ENCODE measurements at regions not wholly inside any gene's neighbourhood (a gene's known extent, or its start where the extent isn't known, plus 50 kb on each side); places are given as distances from the start of the nearest gene placed in this dataset.

DNA sequence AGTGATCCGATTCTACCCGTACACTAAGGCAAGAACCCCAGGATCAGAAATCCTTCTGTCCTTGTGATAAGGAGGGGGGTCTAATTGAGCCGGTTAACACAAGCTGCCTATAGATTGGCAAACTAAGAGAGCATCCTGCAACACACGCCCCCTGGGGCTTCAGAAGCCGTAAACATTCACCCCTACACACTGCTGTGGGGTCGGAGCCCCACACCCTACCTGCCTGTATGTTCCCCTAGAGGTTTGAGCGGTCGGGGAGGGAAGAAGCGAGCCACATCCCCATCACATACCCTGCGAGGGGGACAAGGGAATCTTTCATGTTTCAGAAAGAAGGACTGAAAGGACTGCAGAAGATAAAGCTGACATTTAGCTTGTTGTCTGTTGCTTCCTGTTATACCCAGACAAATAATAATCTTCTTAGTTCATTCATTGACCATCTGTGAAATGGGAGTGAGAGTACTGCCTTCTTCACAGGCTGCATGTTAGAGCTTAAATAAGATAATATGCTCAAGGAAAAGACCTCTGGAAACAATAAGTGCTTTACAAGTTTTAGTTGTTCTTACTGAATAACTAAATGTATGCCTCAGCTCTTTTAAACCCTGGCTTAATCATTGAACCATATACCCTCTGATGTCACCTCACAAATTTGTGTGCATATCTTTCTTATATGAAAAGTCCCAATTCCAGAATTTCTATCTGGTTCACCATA lies 74.2 kb upstream of the RNF217 start:
- H2AFZ ChIP-seq (ENCODE audit: low read length): 0 out of 2 replicates have a peak overlapping the region, but pooled peaks have one; percentile 50
- H3K36me3 ChIP-seq (ENCODE audit: insufficient read depth, low read length): no peaks in the 10 kb centered on the region
- no peaks in the 10 kb centered on the region for H3K79me2 ChIP-seq (ENCODE audit: insufficient read depth, low read length)
- H3K4me1 ChIP-seq (ENCODE audit: insufficient read depth, low read length, poor library complexity, severe bottlenecking): no peaks in the 10 kb centered on the region
- H3K4me2 ChIP-seq (ENCODE audit: low read depth, low read length, poor library complexity, severe bottlenecking): no peak overlapping the region
- no peaks in the 10 kb centered on the region for H3F3A ChIP-seq (ENCODE audit: low read depth)
- H3K9me2 ChIP-seq (replicated peaks; ENCODE audit: low read depth, low read length): no peaks in the 10 kb centered on the region
- no peaks in the 10 kb centered on the region for H3K27me3 ChIP-seq (ENCODE audit: insufficient read depth, low read length, poor library complexity, severe bottlenecking)
- no peaks in the 10 kb centered on the region for H3K9me3 ChIP-seq (ENCODE audit: insufficient read depth, low read depth, low read length)
- H4K20me1 ChIP-seq (ENCODE audit: insufficient read depth, low read length, poor library complexity, severe bottlenecking): no peaks in the 10 kb centered on the region
- TF ChIP-seq, protein P1, sequence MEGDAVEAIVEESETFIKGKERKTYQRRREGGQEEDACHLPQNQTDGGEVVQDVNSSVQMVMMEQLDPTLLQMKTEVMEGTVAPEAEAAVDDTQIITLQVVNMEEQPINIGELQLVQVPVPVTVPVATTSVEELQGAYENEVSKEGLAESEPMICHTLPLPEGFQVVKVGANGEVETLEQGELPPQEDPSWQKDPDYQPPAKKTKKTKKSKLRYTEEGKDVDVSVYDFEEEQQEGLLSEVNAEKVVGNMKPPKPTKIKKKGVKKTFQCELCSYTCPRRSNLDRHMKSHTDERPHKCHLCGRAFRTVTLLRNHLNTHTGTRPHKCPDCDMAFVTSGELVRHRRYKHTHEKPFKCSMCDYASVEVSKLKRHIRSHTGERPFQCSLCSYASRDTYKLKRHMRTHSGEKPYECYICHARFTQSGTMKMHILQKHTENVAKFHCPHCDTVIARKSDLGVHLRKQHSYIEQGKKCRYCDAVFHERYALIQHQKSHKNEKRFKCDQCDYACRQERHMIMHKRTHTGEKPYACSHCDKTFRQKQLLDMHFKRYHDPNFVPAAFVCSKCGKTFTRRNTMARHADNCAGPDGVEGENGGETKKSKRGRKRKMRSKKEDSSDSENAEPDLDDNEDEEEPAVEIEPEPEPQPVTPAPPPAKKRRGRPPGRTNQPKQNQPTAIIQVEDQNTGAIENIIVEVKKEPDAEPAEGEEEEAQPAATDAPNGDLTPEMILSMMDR (conservative IDR thresholded peaks at IDR 0.05; ENCODE audit: low read length): no peak
- no peak for TF ChIP-seq EZH2phosphoT487 (IDR thresholded peaks at IDR 0.05; ENCODE audit: borderline replicate concordance)
- no peak overlapping the region for H3K4me3 ChIP-seq (ENCODE audit: low read length, poor library complexity, severe bottlenecking)
- H3K9ac ChIP-seq (ENCODE audit: low read depth, low read length, poor library complexity, severe bottlenecking): no peak overlapping the region

DNA sequence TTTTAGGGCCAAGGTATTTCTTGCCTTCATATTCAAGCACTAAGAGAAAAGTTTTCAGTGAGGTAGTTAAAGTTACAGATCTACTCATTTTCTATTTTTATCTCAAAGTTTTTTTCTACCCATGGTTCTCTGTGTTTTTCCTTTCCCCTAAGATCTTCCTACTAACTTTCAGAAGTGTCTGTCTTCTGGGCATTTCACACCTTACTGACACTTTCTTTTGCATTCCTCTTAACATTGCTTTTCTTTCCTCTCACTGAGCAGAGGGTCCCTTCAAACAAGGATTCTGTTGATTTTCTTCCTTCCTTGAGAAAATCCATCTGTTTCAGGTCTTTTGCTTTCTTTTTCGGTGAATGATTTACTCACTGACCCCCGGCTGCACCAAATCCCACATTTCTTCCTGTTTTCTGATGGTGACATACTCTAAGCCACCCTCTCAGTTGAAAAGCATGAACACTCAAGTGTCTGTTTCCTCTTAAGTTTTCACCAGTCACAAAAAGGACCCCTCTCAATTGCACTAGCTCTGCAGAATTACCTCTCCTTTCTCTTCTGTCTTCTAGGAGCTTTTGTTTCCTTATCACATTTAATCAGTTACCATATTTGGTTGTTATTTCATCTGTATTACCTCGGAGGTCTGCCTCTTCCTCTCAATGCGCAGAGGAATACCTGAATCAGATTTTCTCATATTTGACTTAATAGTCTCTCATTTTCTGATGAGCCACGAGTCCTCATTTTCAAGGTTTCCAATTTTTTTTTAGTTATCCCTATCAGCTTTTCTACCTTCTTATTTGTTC lies 73.5 kb upstream of the RNF217 start:
- TF ChIP-seq, protein P1 (conservative IDR thresholded peaks at IDR 0.05; ENCODE audit: low read length): no peak
- TF ChIP-seq EZH2phosphoT487 (IDR thresholded peaks at IDR 0.05; ENCODE audit: borderline replicate concordance): no peak
- Histone ChIP-seq H3K4me2 (ENCODE audit: low read depth, low read length, poor library complexity, severe bottlenecking) (peak overlapping the region; percentile 17), H3K9ac (ENCODE audit: low read depth, low read length, poor library complexity, severe bottlenecking) (no peak overlapping the region), H2AFZ (ENCODE audit: low read length) (peak overlapping the region; percentile 50; the same call in 1 of the 2 replicates), H3K27me3 (ENCODE audit: insufficient read depth, low read length, poor library complexity, severe bottlenecking) (no peaks in the 10 kb centered on the region), H3K4me1 (ENCODE audit: insufficient read depth, low read length, poor library complexity, severe bottlenecking) (no peaks in the 10 kb centered on the region), H3K4me3 (ENCODE audit: low read length, poor library complexity, severe bottlenecking) (no peak overlapping the region), H3K36me3 (ENCODE audit: insufficient read depth, low read length) (no peaks in the 10 kb centered on the region), H3K9me2 (replicated peaks; ENCODE audit: low read depth, low read length) (no peaks in the 10 kb centered on the region), H3F3A (ENCODE audit: low read depth) (no peaks in the 10 kb centered on the region), H3K79me2 (ENCODE audit: insufficient read depth, low read length) (no peaks in the 10 kb centered on the region), H3K9me3 (ENCODE audit: insufficient read depth, low read depth, low read length) (no peaks in the 10 kb centered on the region), H4K20me1 (ENCODE audit: insufficient read depth, low read length, poor library complexity, severe bottlenecking) (no peaks in the 10 kb centered on the region)

DNA sequence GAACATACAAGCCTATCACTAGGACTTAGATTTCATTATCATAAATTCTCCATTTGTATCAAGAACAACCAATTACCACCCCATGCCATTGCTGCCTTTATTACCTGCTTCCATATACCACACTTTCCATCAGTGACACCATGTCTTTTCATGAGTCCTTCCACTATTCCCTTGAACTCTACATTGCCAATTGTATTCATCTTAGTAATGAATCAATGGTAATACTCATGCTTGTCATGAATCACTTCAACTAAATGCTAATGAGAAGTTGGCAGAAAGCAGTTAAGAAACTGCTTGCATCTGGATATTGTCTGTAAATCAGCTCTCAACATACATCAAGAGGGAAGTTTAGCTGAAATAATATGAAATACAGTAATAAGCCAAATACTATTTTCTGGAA lies 61.2 kb upstream of the RNF217 start:
- no peaks in the 10 kb centered on the region for H3K27me3 ChIP-seq (ENCODE audit: insufficient read depth, low read length, poor library complexity, severe bottlenecking)
- no peak overlapping the region for H3K4me3 ChIP-seq (ENCODE audit: low read length, poor library complexity, severe bottlenecking)
- TF ChIP-seq, protein P1 (conservative IDR thresholded peaks at IDR 0.05; ENCODE audit: low read length): no peak
- TF ChIP-seq EZH2phosphoT487 (IDR thresholded peaks at IDR 0.05; ENCODE audit: borderline replicate concordance): no peak

More for the DNA sequence above, 61.2 kb upstream of the RNF217 start:
- Histone ChIP-seq H3K4me1 (ENCODE audit: insufficient read depth, low read length, poor library complexity, severe bottlenecking) (no peaks in the 10 kb centered on the region), H3K79me2 (ENCODE audit: insufficient read depth, low read length) (no peaks in the 10 kb centered on the region), H3F3A (ENCODE audit: low read depth) (no peaks in the 10 kb centered on the region), H3K9me2 (replicated peaks; ENCODE audit: low read depth, low read length) (no peaks in the 10 kb centered on the region), H3K9ac (ENCODE audit: low read depth, low read length, poor library complexity, severe bottlenecking) (no peak overlapping the region), H3K9me3 (ENCODE audit: insufficient read depth, low read depth, low read length) (no peaks in the 10 kb centered on the region), H4K20me1 (ENCODE audit: insufficient read depth, low read length, poor library complexity, severe bottlenecking) (no peaks in the 10 kb centered on the region), H3K36me3 (ENCODE audit: insufficient read depth, low read length) (no peaks in the 10 kb centered on the region), H3K4me2 (ENCODE audit: low read depth, low read length, poor library complexity, severe bottlenecking) (no peak overlapping the region), H2AFZ (ENCODE audit: low read length) (no peak overlapping the region)
